Esophagus muscularis mucosa (tissue), 4 donors: ENCODE measurements at regions not wholly inside any gene's neighbourhood (a gene's known extent, or its start where the extent isn't known, plus 50 kb on each side); places are given as distances from the start of the nearest gene placed in this dataset.
"Not testable (repeated sequence)": the region's sequence is repeated elsewhere in the genome, so short reads cannot be mapped to it uniquely, and the experiment has no call there.

Source experiments
- DNase-seq: peaks from one replicate; pipeline ENCODE4 v3.0.0-alpha.2; 2017; ENCODE audit errors: extremely low spot score
- H3K27ac ChIP-seq, 4 donors: fragments of 200-600 bp; sonication (generic); replicated peaks in 1 of 4; 1 replicate in 3 of 4; 2 replicates in 1 of 4; pipeline ENCODE4 v1.5.1; 2016 to 2019; ENCODE audit warnings: mild to moderate bottlenecking in 1 of 4
- H3K27me3 ChIP-seq, 4 donors: fragments of 200-600 bp; sonication (generic); one replicate each; pipeline versions ENCODE4 v1.5.1 to v1.6.0; 2016 to 2019
- H3K36me3 ChIP-seq, 4 donors: fragments of 200-600 bp; sonication (generic); one replicate each; pipeline ENCODE4 v1.5.1; 2016 to 2019
- H3K4me1 ChIP-seq, 4 donors: fragments of 200-600 bp; sonication (generic); one replicate each; pipeline ENCODE4 v1.5.1; 2016 to 2019
- H3K4me3 ChIP-seq, 4 donors: fragments of 200-600 bp; sonication (generic); 1 replicate in 2 of 4; 2 replicates in 2 of 4; pipeline ENCODE4 v1.5.1; 2016 to 2019; ENCODE audit warnings: mild to moderate bottlenecking in 4 of 4, moderate library complexity in 1 of 4
- H3K9me3 ChIP-seq, 4 donors: fragments of 200-600 bp; sonication (generic); 1 replicate in 3 of 4; 2 replicates in 1 of 4; pipeline ENCODE4 v1.5.1; 2016 to 2019
- EP300 ChIP-seq: sonication (generic); formaldehyde crosslinking; IDR thresholded peaks from one replicate; pipeline ENCODE4 v1.6.1; 2017; ENCODE audit warnings: antibody characterized with exemption
- POLR2A ChIP-seq: fragments of 450-650 bp; IDR thresholded peaks from one replicate; pipeline ENCODE4 v1.6.1; 2017; ENCODE audit warnings: antibody characterized with exemption, moderate library complexity, mild to moderate bottlenecking, low read depth
- POLR2AphosphoS5 ChIP-seq, 2 donors: sonication (generic); formaldehyde crosslinking; IDR thresholded peaks; one replicate each; pipeline ENCODE4 v1.6.1; 2017; ENCODE audit warnings: antibody characterized with exemption in 2 of 2
- WGBS: methylation state at CpG from one replicate; pipeline ENCODE4 v1.1.5; 2018; 5-methylcytosine and 5-hydroxymethylcytosine counted together
- intact Hi-C: fragments of 100-400 bp; cut with DNase I; formaldehyde crosslinking; loops from one replicate; pipeline ENCODE4 v1.15.1; 2023
- TF ChIP-seq, protein P1 (sequence below), 3 experiments: fragments of 200-600 bp in 2 of 3; fragments of 450-650 bp in 1 of 3; sonication (generic) in 2 of 3; IDR thresholded peaks; one replicate each; pipeline ENCODE4 v1.5.1; 2017 to 2019; ENCODE audit warnings: antibody characterized with exemption in 3 of 3, mild to moderate bottlenecking in 2 of 3, moderate library complexity in 1 of 3

- no peak overlapping the region for H3K27ac ChIP-seq
- intact Hi-C loops: no loop called here
- no peak overlapping the region for H3K4me3 ChIP-seq
- no peaks in the 10 kb centered on the region for H3K9me3 ChIP-seq
- WGBS: 63% methylated on average over 3 of the region's 3 CpGs
- no peaks in the 10 kb centered on the region for H3K36me3 ChIP-seq
- TF ChIP-seq, protein P1, sequence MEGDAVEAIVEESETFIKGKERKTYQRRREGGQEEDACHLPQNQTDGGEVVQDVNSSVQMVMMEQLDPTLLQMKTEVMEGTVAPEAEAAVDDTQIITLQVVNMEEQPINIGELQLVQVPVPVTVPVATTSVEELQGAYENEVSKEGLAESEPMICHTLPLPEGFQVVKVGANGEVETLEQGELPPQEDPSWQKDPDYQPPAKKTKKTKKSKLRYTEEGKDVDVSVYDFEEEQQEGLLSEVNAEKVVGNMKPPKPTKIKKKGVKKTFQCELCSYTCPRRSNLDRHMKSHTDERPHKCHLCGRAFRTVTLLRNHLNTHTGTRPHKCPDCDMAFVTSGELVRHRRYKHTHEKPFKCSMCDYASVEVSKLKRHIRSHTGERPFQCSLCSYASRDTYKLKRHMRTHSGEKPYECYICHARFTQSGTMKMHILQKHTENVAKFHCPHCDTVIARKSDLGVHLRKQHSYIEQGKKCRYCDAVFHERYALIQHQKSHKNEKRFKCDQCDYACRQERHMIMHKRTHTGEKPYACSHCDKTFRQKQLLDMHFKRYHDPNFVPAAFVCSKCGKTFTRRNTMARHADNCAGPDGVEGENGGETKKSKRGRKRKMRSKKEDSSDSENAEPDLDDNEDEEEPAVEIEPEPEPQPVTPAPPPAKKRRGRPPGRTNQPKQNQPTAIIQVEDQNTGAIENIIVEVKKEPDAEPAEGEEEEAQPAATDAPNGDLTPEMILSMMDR (IDR thresholded peaks at IDR 0.05): no peak
- TF ChIP-seq EP300 (no peak), POLR2AphosphoS5 (IDR thresholded peaks at IDR 0.05) (no peak), POLR2A (no peak)
- no peaks in the 10 kb centered on the region for H3K27me3 ChIP-seq
- no peaks in the 10 kb centered on the region for H3K4me1 ChIP-seq
- DNase-seq: no peak
These were observed 205.9 kb upstream of the VCX start for GRCh38 chrX:7637066-7637465.

DNA sequence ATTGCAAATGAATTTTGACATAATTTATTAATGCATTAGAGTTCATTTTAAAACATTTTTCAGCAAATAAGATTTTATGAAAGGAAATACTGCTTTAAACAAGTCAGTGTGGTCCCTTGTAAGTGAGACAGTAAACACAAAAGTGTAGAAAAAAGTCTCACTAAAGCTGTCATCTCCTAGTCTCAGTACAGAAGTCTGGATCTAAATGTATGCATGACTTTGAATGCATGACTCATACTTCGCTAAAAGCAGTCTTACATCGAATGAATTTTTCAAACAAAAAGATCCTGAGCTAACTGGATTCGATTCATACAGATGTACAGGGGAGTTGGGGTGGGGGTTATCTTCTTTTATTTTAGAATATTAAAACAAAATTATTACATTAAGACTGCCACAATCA, 207.4 kb upstream of the VCX start:
- Histone ChIP-seq H3K36me3 (no peaks in the 10 kb centered on the region), H3K27ac (no peak overlapping the region), H3K4me3 (no peak overlapping the region), H3K27me3 (no peaks in the 10 kb centered on the region), H3K9me3 (no peaks in the 10 kb centered on the region), H3K4me1 (no peaks in the 10 kb centered on the region)
- 77% methylated on average over 3 of the region's 3 CpGs for WGBS
- TF ChIP-seq POLR2A (no peak), POLR2AphosphoS5 (IDR thresholded peaks at IDR 0.05) (no peak), EP300 (no peak)
- TF ChIP-seq, protein P1 (IDR thresholded peaks at IDR 0.05): no peak
- no peak for DNase-seq
- intact Hi-C loops: no loop called here

DNA sequence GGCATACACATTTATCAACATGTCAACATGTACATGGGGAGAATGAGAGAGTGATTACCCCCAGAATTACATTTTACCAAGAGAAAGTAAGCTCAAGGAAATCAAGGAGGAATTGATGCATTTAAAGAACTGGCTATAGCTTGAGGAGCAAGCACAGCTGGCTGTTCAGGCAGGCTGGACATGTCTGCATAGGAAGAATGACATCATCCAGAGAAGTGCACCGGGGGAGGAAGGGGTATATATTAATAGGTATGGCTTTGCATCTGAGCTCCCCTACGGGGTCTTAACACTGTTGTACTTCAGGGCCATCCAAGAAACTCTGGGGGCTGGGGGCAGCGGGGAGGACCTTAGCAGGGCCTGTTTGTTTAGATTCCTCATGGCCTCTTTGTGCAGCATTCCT, 222.4 kb upstream of the VCX start:
- Histone ChIP-seq H3K4me3 (no peak overlapping the region), H3K27me3 (no peaks in the 10 kb centered on the region), H3K4me1 (no peaks in the 10 kb centered on the region), H3K36me3 (no peaks in the 10 kb centered on the region), H3K27ac (no peak overlapping the region), H3K9me3 (no peaks in the 10 kb centered on the region)
- intact Hi-C loops: no loop called here
- no peak for TF ChIP-seq POLR2AphosphoS5 (IDR thresholded peaks at IDR 0.05)
- TF ChIP-seq POLR2A: no peak
- TF ChIP-seq EP300: no peak
- TF ChIP-seq, protein P1 (IDR thresholded peaks at IDR 0.05): no peak
- 67% methylated on average over 3 of the region's 3 CpGs for WGBS
- no peak for DNase-seq

DNA sequence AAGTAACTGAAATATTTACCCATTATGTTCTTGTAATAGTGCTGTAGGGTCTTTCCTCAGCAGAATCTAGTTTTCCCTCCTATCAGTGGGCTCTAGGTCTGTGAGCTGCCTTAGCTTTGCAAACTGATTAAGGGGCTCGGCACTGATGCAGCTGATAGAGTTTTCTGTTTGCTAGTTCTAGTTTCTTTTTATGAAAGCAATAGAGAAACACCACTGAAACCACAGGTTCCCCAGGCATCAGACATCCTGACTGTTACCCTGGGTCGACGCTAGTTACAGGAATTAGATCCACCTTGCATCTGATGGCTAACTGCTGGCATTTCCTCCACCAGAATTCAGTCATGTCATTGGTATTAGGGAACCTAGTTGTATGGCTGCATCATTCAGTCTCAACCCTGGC, 225.0 kb upstream of the VCX start:
- intact Hi-C loops: no loop called here
- Histone ChIP-seq H3K9me3 (no peaks in the 10 kb centered on the region), H3K4me3 (no peak overlapping the region), H3K27ac (no peak overlapping the region), H3K4me1 (no peaks in the 10 kb centered on the region), H3K36me3 (no peaks in the 10 kb centered on the region), H3K27me3 (no peaks in the 10 kb centered on the region)
- TF ChIP-seq, protein P1 (IDR thresholded peaks at IDR 0.05): no peak
- TF ChIP-seq POLR2AphosphoS5 (IDR thresholded peaks at IDR 0.05): no peak
- no peak for TF ChIP-seq EP300
- no peak for TF ChIP-seq POLR2A
- 90% methylated on average over 1 of the region's 3 CpGs for WGBS
- no peak for DNase-seq

DNA sequence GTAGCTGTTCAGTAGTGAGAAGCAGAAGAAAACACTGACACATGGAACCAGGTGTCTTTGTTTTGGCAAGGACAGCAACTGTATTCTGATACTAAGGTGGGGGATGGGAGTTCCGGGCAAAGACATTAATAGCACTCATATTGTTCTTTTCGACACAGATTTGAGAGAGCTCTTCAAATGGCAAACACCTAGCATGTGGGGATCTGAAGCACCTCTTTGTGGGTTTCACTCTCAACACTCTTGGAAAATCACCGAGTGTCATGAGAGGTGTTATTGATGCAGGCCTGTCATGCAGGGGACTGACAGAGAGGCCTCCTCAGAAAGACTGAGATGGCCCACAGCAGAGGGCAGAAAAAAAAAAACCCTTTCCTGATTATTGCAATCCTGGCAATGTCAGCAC, 228.4 kb upstream of the VCX start:
- Histone ChIP-seq H3K9me3 (no peaks in the 10 kb centered on the region), H3K27me3 (no peaks in the 10 kb centered on the region), H3K27ac (no peak overlapping the region), H3K4me3 (no peak overlapping the region), H3K36me3 (no peaks in the 10 kb centered on the region), H3K4me1 (no peaks in the 10 kb centered on the region)
- TF ChIP-seq EP300 (no peak), POLR2A (no peak), POLR2AphosphoS5 (IDR thresholded peaks at IDR 0.05) (no peak)
- TF ChIP-seq, protein P1 (IDR thresholded peaks at IDR 0.05): no peak
- no peak for DNase-seq
- 73% methylated on average over 3 of the region's 3 CpGs for WGBS
- intact Hi-C loops: no loop called here

DNA sequence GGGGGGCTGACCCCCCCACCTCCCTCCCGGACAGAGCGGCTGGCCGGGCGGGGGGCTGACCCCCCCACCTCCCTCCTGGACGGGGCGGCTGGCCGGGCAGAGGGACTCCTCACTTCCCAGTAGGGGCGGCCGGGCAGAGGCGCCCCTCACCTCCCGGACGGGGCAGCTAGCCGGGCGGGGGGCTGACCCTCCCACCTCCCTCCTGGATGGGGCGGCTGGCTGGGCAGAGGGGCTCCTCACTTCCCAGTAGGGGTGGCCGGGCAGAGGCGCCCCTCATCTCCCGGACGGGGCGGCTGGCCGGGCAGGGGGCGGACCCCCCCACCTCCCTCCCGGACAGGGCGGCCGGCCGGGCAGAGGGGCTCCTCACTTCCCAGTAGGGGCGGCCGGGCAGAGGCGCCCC, 234.3 kb upstream of the VCX start:
- H3K9me3 ChIP-seq, intact Hi-C loops, H3K27me3 ChIP-seq, H3K27ac ChIP-seq, H3K36me3 ChIP-seq, DNase-seq, H3K4me3 ChIP-seq, H3K4me1 ChIP-seq: not testable (repeated sequence)
- no CpG with 5 or more reads among the region's 29 CpGs for WGBS
